Neural progenitor cell (in vitro differentiated cells): ENCODE measurements at regions not wholly inside any gene's neighbourhood (a gene's known extent, or its start where the extent isn't known, plus 50 kb on each side); places are given as distances from the start of the nearest gene placed in this dataset.

ENCODE experiments used
- DNase-seq: peaks from one replicate; pipeline ENCODE4 v3.0.0-alpha.2; 2016; ENCODE audit warnings: low spot score
- H2AFZ ChIP-seq: fragments of 200-600 bp; sonication (generic); replicated peaks from 2 replicates; pipeline ENCODE4 v1.6.1; 2016; ENCODE audit warnings: antibody characterized with exemption
- H3F3A ChIP-seq: fragments of 200-600 bp; sonication (generic); 2 replicates; pipeline ENCODE4 v1.6.1; 2016; ENCODE audit warnings: antibody characterized with exemption, low read depth
- H3K27ac ChIP-seq: fragments of 200-600 bp; sonication (generic); 2 replicates; pipeline ENCODE4 v1.5.1; 2016; ENCODE audit warnings: mild to moderate bottlenecking
- H3K27me3 ChIP-seq: fragments of 200-600 bp; sonication (generic); 2 replicates; pipeline ENCODE4 v1.6.1; 2016; ENCODE audit warnings: mild to moderate bottlenecking, moderate library complexity
- H3K36me3 ChIP-seq: fragments of 200-600 bp; sonication (generic); 2 replicates; pipeline ENCODE4 v1.5.1; 2016
- H3K4me1 ChIP-seq: fragments of 200-600 bp; sonication (generic); 2 replicates; pipeline ENCODE4 v1.6.1; 2016; ENCODE audit warnings: mixed run types
- H3K4me2 ChIP-seq: fragments of 200-600 bp; sonication (generic); 2 replicates; pipeline ENCODE4 v1.6.1; 2016
- H3K4me3 ChIP-seq: fragments of 200-600 bp; sonication (generic); 2 replicates; pipeline ENCODE4 v1.5.1; 2016
- H3K79me2 ChIP-seq: fragments of 200-600 bp; sonication (generic); 2 replicates; pipeline ENCODE4 v1.6.1; 2016; ENCODE audit warnings: low read depth
- H3K9ac ChIP-seq: fragments of 200-600 bp; sonication (generic); 2 replicates; pipeline ENCODE4 v1.6.1; 2016
- H3K9me3 ChIP-seq: fragments of 200-600 bp; sonication (generic); 2 replicates; pipeline ENCODE4 v1.5.1; 2016; ENCODE audit warnings: low read depth
- H4K20me1 ChIP-seq: fragments of 200-600 bp; sonication (generic); 2 replicates; pipeline ENCODE4 v1.6.1; 2016; ENCODE audit warnings: low read depth
- H3K27ac Mint-ChIP-seq: 3 replicates; pipeline ENCODE4 v1.8.0; 2021; ENCODE audit warnings: mixed read lengths
- H3K27me3 Mint-ChIP-seq: 2 replicates; pipeline ENCODE4 v1.8.0; 2022; ENCODE audit warnings: low read depth, mild to moderate bottlenecking, inconsistent platforms, moderate library complexity, mixed read lengths; ENCODE audit not compliant: insufficient read depth
- H3K36me3 Mint-ChIP-seq: 3 replicates; pipeline ENCODE4 v1.8.0; 2021; ENCODE audit warnings: mixed read lengths
- H3K4me1 Mint-ChIP-seq: 3 replicates; pipeline ENCODE4 v1.8.0; 2021; ENCODE audit warnings: mixed read lengths
- H3K4me3 Mint-ChIP-seq: 3 replicates; pipeline ENCODE4 v1.8.0; 2021; ENCODE audit warnings: mild to moderate bottlenecking, moderate library complexity, mixed read lengths
- H3K9me3 Mint-ChIP-seq: 3 replicates; pipeline ENCODE4 v1.8.0; 2020; ENCODE audit warnings: mixed read lengths
- EZH2 ChIP-seq: fragments of 200-600 bp; sonication (generic); IDR thresholded peaks from 2 replicates; pipeline ENCODE4 v1.6.1; 2017; ENCODE audit warnings: antibody characterized with exemption, mild to moderate bottlenecking, moderate library complexity
- EZH2phosphoT487 ChIP-seq: fragments of 200-600 bp; sonication (generic); IDR thresholded peaks from 2 replicates; pipeline ENCODE4 v1.6.1; 2017; ENCODE audit warnings: antibody characterized with exemption
- TF ChIP-seq, protein P1 (sequence below): fragments of 200-600 bp; sonication (generic); IDR thresholded peaks from 2 replicates; pipeline ENCODE4 v1.5.1; 2017; ENCODE audit warnings: antibody characterized with exemption, mild to moderate bottlenecking

DNA sequence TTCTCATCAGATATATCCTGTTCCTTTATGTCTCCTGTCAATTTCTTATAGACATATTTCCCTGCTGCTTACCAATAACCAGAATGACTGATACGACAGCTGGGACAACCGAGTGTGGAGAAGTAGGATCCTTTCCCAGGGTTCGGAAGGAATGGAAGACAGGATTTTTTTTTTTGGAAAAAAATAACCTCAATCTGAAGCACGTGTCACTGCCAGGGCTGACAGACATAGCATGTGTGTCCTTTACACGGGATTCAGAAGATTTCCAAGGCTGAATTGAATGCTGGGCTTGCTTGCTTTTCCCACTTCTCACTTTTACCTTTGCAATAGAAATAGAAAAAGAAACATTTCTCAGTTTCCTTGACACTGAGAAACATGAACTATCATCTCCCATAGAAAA lies 245.7 kb downstream of the GRIN2B start:
- no peak for DNase-seq
- Histone ChIP-seq H3K27me3 (peaks cover 4% of the 10 kb centered on the region), H3K36me3 (no peaks in the 10 kb centered on the region), H3K4me1 (no peaks in the 10 kb centered on the region), H3K27ac (no peak overlapping the region), H4K20me1 (no peaks in the 10 kb centered on the region), H3K9me3 (no peaks in the 10 kb centered on the region), H3K4me2 (no peak overlapping the region), H3K4me3 (no peak overlapping the region), H3K9ac (no peak overlapping the region), H3K79me2 (no peaks in the 10 kb centered on the region), H3F3A (no peaks in the 10 kb centered on the region), H2AFZ (no peak overlapping the region)
- Mint-ChIP-seq H3K4me3 (no peak overlapping the region), H3K27ac (no peak overlapping the region), H3K27me3 (peaks cover 6% of the 10 kb centered on the region), H3K4me1 (peaks cover 10% of the 10 kb centered on the region), H3K36me3 (no peaks in the 10 kb centered on the region), H3K9me3 (peaks cover 3% of the 10 kb centered on the region)
- TF ChIP-seq, protein P1, sequence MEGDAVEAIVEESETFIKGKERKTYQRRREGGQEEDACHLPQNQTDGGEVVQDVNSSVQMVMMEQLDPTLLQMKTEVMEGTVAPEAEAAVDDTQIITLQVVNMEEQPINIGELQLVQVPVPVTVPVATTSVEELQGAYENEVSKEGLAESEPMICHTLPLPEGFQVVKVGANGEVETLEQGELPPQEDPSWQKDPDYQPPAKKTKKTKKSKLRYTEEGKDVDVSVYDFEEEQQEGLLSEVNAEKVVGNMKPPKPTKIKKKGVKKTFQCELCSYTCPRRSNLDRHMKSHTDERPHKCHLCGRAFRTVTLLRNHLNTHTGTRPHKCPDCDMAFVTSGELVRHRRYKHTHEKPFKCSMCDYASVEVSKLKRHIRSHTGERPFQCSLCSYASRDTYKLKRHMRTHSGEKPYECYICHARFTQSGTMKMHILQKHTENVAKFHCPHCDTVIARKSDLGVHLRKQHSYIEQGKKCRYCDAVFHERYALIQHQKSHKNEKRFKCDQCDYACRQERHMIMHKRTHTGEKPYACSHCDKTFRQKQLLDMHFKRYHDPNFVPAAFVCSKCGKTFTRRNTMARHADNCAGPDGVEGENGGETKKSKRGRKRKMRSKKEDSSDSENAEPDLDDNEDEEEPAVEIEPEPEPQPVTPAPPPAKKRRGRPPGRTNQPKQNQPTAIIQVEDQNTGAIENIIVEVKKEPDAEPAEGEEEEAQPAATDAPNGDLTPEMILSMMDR = no peak
- no peak for TF ChIP-seq EZH2phosphoT487
- TF ChIP-seq EZH2 = no peak

DNA sequence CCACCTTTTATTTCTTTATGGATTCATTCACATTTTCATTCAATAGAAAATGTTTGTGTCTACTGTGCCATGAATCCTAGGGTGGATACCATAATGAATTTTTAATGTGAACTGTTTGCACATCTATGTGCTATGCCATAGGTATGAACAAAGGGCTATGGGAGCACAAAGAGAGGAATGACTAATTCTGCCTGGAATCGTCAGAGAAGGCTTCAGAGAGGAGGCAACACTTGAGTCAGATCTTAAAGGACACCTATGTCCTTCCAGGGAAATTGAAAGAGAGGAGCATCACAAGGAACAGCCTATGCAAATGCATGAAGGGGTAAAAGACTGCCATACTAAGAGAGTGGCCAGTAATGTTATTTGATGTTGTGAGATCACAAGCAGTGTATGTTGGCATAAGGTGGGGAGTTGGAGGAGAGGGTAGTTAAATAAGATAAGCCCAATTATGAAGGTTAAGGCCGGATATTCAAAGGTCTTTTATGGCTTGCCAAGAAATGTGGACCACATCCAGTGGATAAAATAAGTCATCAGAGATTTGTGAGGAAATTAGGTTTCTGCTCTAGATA lies 246.7 kb downstream of the GRIN2B start:
- Histone ChIP-seq H3K9ac (no peak overlapping the region), H3K9me3 (no peaks in the 10 kb centered on the region), H3K4me3 (no peak overlapping the region), H3K4me1 (no peaks in the 10 kb centered on the region), H3K4me2 (no peak overlapping the region), H3K27ac (no peak overlapping the region), H4K20me1 (no peaks in the 10 kb centered on the region), H3F3A (no peaks in the 10 kb centered on the region), H3K79me2 (no peaks in the 10 kb centered on the region), H3K36me3 (no peaks in the 10 kb centered on the region), H3K27me3 (peaks cover 4% of the 10 kb centered on the region), H2AFZ (no peak overlapping the region)
- DNase-seq = no peak
- no peak overlapping the region for H3K27ac Mint-ChIP-seq
- TF ChIP-seq, protein P1 = no peak
- TF ChIP-seq EZH2phosphoT487 (no peak), EZH2 (no peak)
- no peaks in the 10 kb centered on the region for H3K9me3 Mint-ChIP-seq
- peaks cover 6% of the 10 kb centered on the region for H3K27me3 Mint-ChIP-seq
- no peak overlapping the region for H3K4me3 Mint-ChIP-seq
- peaks cover 6% of the 10 kb centered on the region for H3K4me1 Mint-ChIP-seq
- no peaks in the 10 kb centered on the region for H3K36me3 Mint-ChIP-seq

DNA sequence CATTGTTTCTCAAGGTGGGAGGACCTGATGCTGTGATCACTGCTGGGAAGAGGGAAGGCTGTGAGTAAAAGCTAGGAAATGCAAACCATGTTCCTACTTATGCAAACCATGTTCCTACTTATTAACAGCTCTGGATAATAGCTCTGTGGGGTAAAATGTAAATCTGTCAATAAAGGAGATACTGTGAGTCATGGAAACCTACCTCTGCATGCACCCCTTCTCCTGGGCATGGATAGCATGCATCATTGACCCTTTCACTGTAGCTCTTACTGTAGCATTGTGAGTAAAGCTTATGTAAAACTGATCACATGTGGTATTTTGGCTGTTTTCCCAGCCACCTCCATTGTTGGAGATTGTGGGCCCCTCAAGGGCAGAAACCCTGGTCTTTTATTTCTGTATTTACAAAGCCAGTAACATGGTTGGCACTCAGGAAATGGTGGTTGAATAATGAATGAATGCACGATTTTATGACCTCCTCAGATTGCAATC lies 253.7 kb downstream of the GRIN2B start:
- no peak overlapping the region for H3K27ac Mint-ChIP-seq
- no peak for TF ChIP-seq EZH2
- TF ChIP-seq, protein P1 = no peak
- TF ChIP-seq EZH2phosphoT487 = no peak

More for the DNA sequence above, 253.7 kb downstream of the GRIN2B start:
- no peak for DNase-seq
- Mint-ChIP-seq H3K4me1 (peaks cover 4% of the 10 kb centered on the region), H3K9me3 (no peaks in the 10 kb centered on the region), H3K36me3 (no peaks in the 10 kb centered on the region), H3K4me3 (no peak overlapping the region), H3K27me3 (peaks cover 3% of the 10 kb centered on the region)
- H3K79me2 ChIP-seq = no peaks in the 10 kb centered on the region
- no peaks in the 10 kb centered on the region for H3K4me1 ChIP-seq
- no peak overlapping the region for H3K4me3 ChIP-seq
- peaks cover 6% of the 10 kb centered on the region for H3K27me3 ChIP-seq
- no peaks in the 10 kb centered on the region for H3K36me3 ChIP-seq
- no peak overlapping the region for H2AFZ ChIP-seq
- no peaks in the 10 kb centered on the region for H3K9me3 ChIP-seq
- H3K27ac ChIP-seq = no peak overlapping the region
- H4K20me1 ChIP-seq = no peaks in the 10 kb centered on the region
- H3K4me2 ChIP-seq = no peak overlapping the region
- no peaks in the 10 kb centered on the region for H3F3A ChIP-seq
- H3K9ac ChIP-seq = no peak overlapping the region
